Coronary artery (tissue), 2 donors: ENCODE measurements at regions not wholly inside any gene's neighbourhood (a gene's known extent, or its start where the extent isn't known, plus 50 kb on each side); places are given as distances from the start of the nearest gene placed in this dataset.
"Not testable (repeated sequence)": the region's sequence is repeated elsewhere in the genome, so short reads cannot be mapped to it uniquely, and the experiment has no call there.

ENCODE experiments used
- DNase-seq: peaks from one replicate; pipeline ENCODE4 v3.0.0-alpha.2; 2017; ENCODE audit warnings: low spot score
- H3K27ac ChIP-seq, 2 donors: fragments of 200-600 bp; sonication (generic); one replicate each; pipeline ENCODE4 v1.5.1; 2016 to 2019
- H3K4me3 ChIP-seq: fragments of 200-600 bp; sonication (generic); 2 replicates; pipeline ENCODE4 v1.5.1; 2016; ENCODE audit warnings: mild to moderate bottlenecking, moderate library complexity
- CTCF ChIP-seq: fragments of 200-600 bp; sonication (generic); IDR thresholded peaks from one replicate; pipeline ENCODE4 v1.5.1; 2019; ENCODE audit warnings: antibody characterized with exemption

DNA sequence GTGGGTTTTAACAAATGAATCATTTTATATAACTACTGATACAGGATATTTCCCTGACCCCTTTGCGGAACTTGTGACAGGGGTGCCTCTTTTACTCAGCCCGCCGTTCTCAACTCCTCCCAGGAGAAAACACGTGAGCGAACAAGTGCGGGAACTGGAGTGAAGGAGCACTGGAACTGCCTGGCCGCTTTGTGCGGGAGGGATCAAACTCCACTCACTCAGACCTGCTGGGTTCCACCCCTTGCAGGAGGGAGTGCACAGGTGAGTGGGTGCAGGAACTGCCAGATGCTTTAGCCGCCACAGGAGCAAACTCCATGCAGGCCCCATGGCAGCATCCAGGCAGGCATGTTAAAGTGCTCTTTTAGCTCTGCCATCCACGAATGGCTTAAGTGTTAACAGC, 513.4 kb upstream of the GRM3 start:
- no peak for DNase-seq
- TF ChIP-seq CTCF, result no peak
- H3K4me3 ChIP-seq, result no peak overlapping the region
- no peak overlapping the region for H3K27ac ChIP-seq

DNA sequence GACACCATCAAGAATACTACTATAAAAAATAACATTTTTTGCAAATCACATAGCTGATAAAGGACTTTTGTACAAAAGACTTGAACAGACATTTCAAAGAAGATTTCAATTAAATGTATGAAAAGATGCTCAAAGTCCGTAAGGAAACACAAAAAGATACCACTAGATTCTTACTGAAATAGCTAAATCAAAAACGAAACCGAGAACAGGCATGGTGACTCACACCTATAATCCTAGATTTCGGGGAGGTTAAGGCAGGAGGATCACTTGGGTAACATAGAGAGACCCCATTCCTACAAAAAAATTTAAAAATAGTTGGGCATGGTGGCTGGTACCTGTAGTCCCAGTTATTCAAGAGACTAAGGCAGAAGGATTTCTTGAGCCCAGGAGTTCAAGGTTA, 520.2 kb upstream of the GRM3 start:
- Histone ChIP-seq H3K27ac (no peak overlapping the region), H3K4me3 (no peak overlapping the region)
- DNase-seq, result no peak
- TF ChIP-seq CTCF, result no peak

GRCh38 chr7:86094166-86094669, 549.5 kb upstream of the GRM3 start:
- no peak for TF ChIP-seq CTCF
- no peak overlapping the region for H3K27ac ChIP-seq
- DNase-seq, result no peak
- H3K4me3 ChIP-seq, result no peak overlapping the region

GRCh38 chr7:86091369-86091768, 552.3 kb upstream of the GRM3 start:
- TF ChIP-seq CTCF, result no peak

GRCh38 chr7:86089455-86089854, 554.3 kb upstream of the GRM3 start:
- Histone ChIP-seq H3K4me3 (no peak overlapping the region), H3K27ac (no peak overlapping the region)
- DNase-seq, result no peak
- no peak for TF ChIP-seq CTCF

More at GRCh38 chr7:86091369-86091768, 552.3 kb upstream of the GRM3 start:
- DNase-seq, result no peak
- H3K4me3 ChIP-seq, result no peak overlapping the region
- no peak overlapping the region for H3K27ac ChIP-seq

GRCh38 chr7:86064572-86064971, 579.1 kb upstream of the GRM3 start:
- not testable (repeated sequence) for DNase-seq, H3K4me3 ChIP-seq, H3K27ac ChIP-seq

DNA sequence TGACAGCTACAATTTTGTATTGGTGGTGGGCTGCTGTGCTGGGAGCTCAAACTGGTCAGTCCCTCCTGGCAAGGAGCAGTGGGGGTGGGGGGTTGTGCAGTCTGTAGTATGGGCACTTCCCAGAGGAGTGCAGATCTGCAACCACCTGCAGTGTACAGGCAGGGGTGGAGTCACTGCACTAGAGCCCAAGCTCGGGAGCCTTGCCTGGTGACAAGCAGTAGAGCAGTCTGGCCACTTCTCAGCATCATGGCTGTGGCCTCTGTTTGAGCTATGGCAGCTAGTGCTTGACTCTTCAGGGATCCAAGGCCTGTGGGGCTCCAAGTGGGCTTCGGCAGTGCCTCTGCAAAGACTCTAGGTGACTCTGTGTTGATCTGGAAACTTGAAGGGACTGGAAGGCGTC, 585.1 kb upstream of the GRM3 start:
- TF ChIP-seq CTCF, result no peak

GRCh38 chr7:86050918-86051317, 592.8 kb upstream of the GRM3 start:
- H3K27ac ChIP-seq, result no peak overlapping the region
- no peak for TF ChIP-seq CTCF
- no peak overlapping the region for H3K4me3 ChIP-seq
- DNase-seq, result no peak

More for the DNA sequence above, 585.1 kb upstream of the GRM3 start:
- Histone ChIP-seq H3K4me3 (no peak overlapping the region), H3K27ac (no peak overlapping the region)
- DNase-seq, result no peak
